Naive thymus-derived CD4-positive, alpha-beta T cell (primary cell): ENCODE measurements at regions not wholly inside any gene's neighbourhood (a gene's known extent, or its start where the extent isn't known, plus 50 kb on each side); places are given as distances from the start of the nearest gene placed in this dataset.

ENCODE experiments used
- ATAC-seq: fragments of 150-1000 bp; cut with Tn5 transposase; 2 replicates; pipeline ENCODE4 v1.10.0; 2021; ENCODE audit warnings: mild to moderate bottlenecking, moderate library complexity
- CTCF ChIA-PET: fragments of 350-600 bp; sonication (Branson Sonifier 250); formaldehyde crosslinking; loops from one replicate; lab custom pipeline; 2021; ENCODE audit warnings: antibody characterized with exemption; lab: Charles Lee
- POLR2A ChIA-PET: fragments of 350-600 bp; sonication (Branson Sonifier 250); formaldehyde crosslinking; loops from one replicate; lab custom pipeline; 2021; ENCODE audit warnings: antibody characterized with exemption, inconsistent platforms; lab: Charles Lee
- DNase-seq, 9 donors: peaks; one replicate each; pipeline versions ENCODE4 v3.0.0 to v3.0.0-alpha.2; 2020 to 2022; ENCODE audit warnings: mixed read lengths in 1 of 9
- H3K27ac ChIP-seq: one replicate; pipeline ENCODE4 v1.7.0; 2013; ENCODE audit warnings: mild to moderate bottlenecking, low read depth, low read length, moderate library complexity
- H3K27me3 ChIP-seq, 2 donors: one replicate each; pipeline ENCODE4 v1.7.0; 2013; ENCODE audit warnings: low read length in 2 of 2, mild to moderate bottlenecking in 2 of 2, moderate library complexity in 2 of 2; ENCODE audit not compliant: control insufficient read depth in 2 of 2, insufficient read depth in 2 of 2
- H3K36me3 ChIP-seq, 3 experiments: 1 replicate in 2 of 3; 2 replicates in 1 of 3; pipeline ENCODE4 v1.7.0; 2013; ENCODE audit warnings: low read length in 3 of 3, mild to moderate bottlenecking in 3 of 3, moderate library complexity in 1 of 3; ENCODE audit not compliant: insufficient read depth in 3 of 3, control insufficient read depth in 2 of 3
- H3K4me1 ChIP-seq, 2 donors: one replicate each; pipeline ENCODE4 v1.7.0; 2013; ENCODE audit warnings: low read length in 2 of 2, mild to moderate bottlenecking in 2 of 2, moderate library complexity in 1 of 2; ENCODE audit not compliant: control insufficient read depth in 2 of 2, insufficient read depth in 2 of 2
- H3K4me3 ChIP-seq: 2 replicates; pipeline ENCODE4 v1.7.0; 2013; ENCODE audit warnings: mild to moderate bottlenecking, low read length
- H3K9me3 ChIP-seq, 3 experiments: 1 replicate in 2 of 3; 2 replicates in 1 of 3; pipeline ENCODE4 v1.7.0; 2013; ENCODE audit warnings: low read length in 3 of 3; ENCODE audit not compliant: control insufficient read depth in 2 of 3
- H3K27ac Mint-ChIP-seq, 9 donors: one replicate each; pipeline ENCODE4 v1.8.0; 2020 to 2022; ENCODE audit warnings: mixed read lengths in 9 of 9, mild to moderate bottlenecking in 8 of 9, moderate library complexity in 5 of 9, inconsistent platforms in 2 of 9
- H3K27me3 Mint-ChIP-seq, 5 donors: one replicate each; pipeline ENCODE4 v1.8.0; 2021 to 2022; ENCODE audit warnings: mixed read lengths in 5 of 5, mild to moderate bottlenecking in 1 of 5
- H3K36me3 Mint-ChIP-seq, 5 donors: one replicate each; pipeline ENCODE4 v1.8.0; 2020 to 2022; ENCODE audit warnings: mixed read lengths in 5 of 5, mild to moderate bottlenecking in 3 of 5, inconsistent platforms in 1 of 5
- H3K4me1 Mint-ChIP-seq, 7 donors: one replicate each; pipeline ENCODE4 v1.8.0; 2020 to 2022; ENCODE audit warnings: mixed read lengths in 7 of 7, mild to moderate bottlenecking in 3 of 7, inconsistent platforms in 1 of 7
- H3K4me3 Mint-ChIP-seq, 10 donors: one replicate each; pipeline ENCODE4 v1.8.0; 2020 to 2022; ENCODE audit warnings: mild to moderate bottlenecking in 10 of 10, mixed read lengths in 10 of 10, moderate library complexity in 6 of 10, inconsistent platforms in 2 of 10
- H3K9me3 Mint-ChIP-seq, 11 donors: one replicate each; pipeline ENCODE4 v1.8.0; 2020 to 2022; ENCODE audit warnings: mixed read lengths in 11 of 11, mild to moderate bottlenecking in 4 of 11, inconsistent platforms in 1 of 11, moderate library complexity in 1 of 11
- intact Hi-C, 2 donors: fragments of 100-400 bp; cut with micrococcal nuclease; formaldehyde crosslinking; loops; one replicate each; pipeline ENCODE4 v1.15.1; 2023

DNA sequence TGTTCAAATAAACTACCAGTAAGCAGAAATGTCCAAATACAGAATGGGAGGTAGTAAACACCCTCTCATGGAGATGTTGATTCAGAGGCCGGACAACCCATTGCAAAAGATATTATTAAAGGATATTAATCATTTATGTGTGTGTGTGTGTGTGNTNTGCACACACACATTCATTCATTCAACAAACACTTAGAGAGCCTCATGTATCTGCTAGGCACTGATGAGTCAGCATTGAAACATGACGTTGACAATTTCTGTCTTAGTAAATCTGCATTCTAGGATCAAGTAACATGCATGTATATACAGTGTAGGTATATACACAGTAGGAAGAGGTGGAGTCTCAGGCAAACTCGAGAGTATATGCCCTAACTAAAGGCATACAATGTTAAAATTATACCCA lies 187.0 kb downstream of the ZNF365 start:
- CTCF ChIA-PET: no interaction called here
- Mint-ChIP-seq H3K9me3 (no peaks in the 10 kb centered on the region), H3K27ac (no peak overlapping the region), H3K4me1 (no peaks in the 10 kb centered on the region), H3K36me3 (peaks cover 0 to 3% (median 0%) of the 10 kb centered on the region in 5 donors), H3K4me3 (no peak overlapping the region), H3K27me3 (peaks cover under 1 to 26% (median 11%) of the 10 kb centered on the region in 5 donors)
- H3K4me1 ChIP-seq: no peaks in the 10 kb centered on the region
- H3K9me3 ChIP-seq: no peaks in the 10 kb centered on the region
- H3K27me3 ChIP-seq: no peaks in the 10 kb centered on the region
- DNase-seq: no peak
- POLR2A ChIA-PET: no interaction called here
- no peak overlapping the region for H3K27ac ChIP-seq
- intact Hi-C loops: no loop called here
- ATAC-seq: no peak
- H3K36me3 ChIP-seq: no peaks in the 10 kb centered on the region
- H3K4me3 ChIP-seq: no peak overlapping the region

DNA sequence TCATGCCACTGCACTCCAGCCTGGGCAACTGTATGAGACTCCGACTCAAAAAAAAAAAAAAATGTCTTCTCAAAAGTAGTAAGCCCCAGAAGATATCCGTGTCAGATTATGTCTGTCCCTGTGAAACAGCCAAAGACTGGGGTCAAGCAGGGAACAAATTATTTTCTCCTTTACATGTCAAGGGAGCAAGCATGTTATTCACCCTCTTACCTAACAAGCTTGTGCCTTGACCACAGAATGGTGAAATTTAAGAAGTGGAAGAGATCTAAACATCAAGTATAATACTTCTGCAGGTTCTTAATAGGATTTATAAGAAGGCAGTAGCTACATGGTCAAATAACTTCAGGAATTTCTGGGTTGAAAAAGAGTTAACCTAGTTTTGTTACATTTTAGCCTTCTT lies 187.9 kb downstream of the ZNF365 start:
- no peak for ATAC-seq

DNA sequence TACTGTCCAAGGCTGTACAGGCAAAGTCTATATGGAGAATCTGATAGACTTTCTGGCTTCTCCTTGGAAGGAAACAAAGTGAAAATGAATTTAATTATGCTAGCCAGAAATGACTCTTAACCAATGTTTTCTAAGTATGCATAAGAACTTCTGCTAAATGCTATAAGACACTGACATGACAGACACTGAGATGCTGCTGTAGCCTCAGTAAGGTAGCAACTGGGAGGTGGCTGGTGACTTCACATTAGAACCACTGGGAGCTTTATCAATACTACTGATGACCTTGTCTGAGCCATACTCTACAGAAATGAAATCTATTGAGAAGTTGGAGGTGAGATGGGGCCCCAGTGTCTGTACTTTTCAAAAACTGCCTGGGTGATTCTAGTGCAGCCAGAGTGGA lies 188.6 kb downstream of the ZNF365 start:
- POLR2A ChIA-PET: interaction anchor here (0.6 kb wide), 1 partner anchor 130 kb away, joined by 3 read pairs; no protein-coding TSS in a partner anchor
- DNase-seq (no peak), ATAC-seq (no peak)
- Histone ChIP-seq H3K27me3 (no peaks in the 10 kb centered on the region), H3K36me3 (no peaks in the 10 kb centered on the region), H3K4me3 (no peak overlapping the region), H3K9me3 (no peaks in the 10 kb centered on the region), H3K4me1 (no peaks in the 10 kb centered on the region), H3K27ac (no peak overlapping the region)
- Mint-ChIP-seq H3K27me3 (peaks cover 0 to 26% (median 8%) of the 10 kb centered on the region in 5 donors), H3K27ac (no peak overlapping the region), H3K9me3 (no peaks in the 10 kb centered on the region), H3K36me3 (peaks cover 0 to 1% (median 0%) of the 10 kb centered on the region in 5 donors), H3K4me1 (no peaks in the 10 kb centered on the region), H3K4me3 (no peak overlapping the region)
- CTCF ChIA-PET: no interaction called here
- intact Hi-C loops: no loop called here

More for the DNA sequence above, 187.9 kb downstream of the ZNF365 start:
- DNase-seq: no peak
- Mint-ChIP-seq H3K36me3 (peaks cover 0 to 3% (median 0%) of the 10 kb centered on the region in 5 donors), H3K4me3 (no peak overlapping the region), H3K9me3 (no peaks in the 10 kb centered on the region), H3K27me3 (peaks cover 0 to 28% (median 11%) of the 10 kb centered on the region in 5 donors), H3K4me1 (no peaks in the 10 kb centered on the region), H3K27ac (no peak overlapping the region)
- ChIA-PET POLR2A (interaction anchor here (0.6 to 0.7 kb wide), 2 partner anchors 130 to 173 kb away, joined by 3 to 5 read pairs; no protein-coding TSS in a partner anchor), CTCF (interaction anchor here (0.7 kb wide), 1 partner anchor 96 kb away, joined by 7 read pairs; no protein-coding TSS in a partner anchor)
- Histone ChIP-seq H3K27me3 (no peaks in the 10 kb centered on the region), H3K4me1 (no peaks in the 10 kb centered on the region), H3K9me3 (no peaks in the 10 kb centered on the region), H3K27ac (no peak overlapping the region), H3K4me3 (no peak overlapping the region), H3K36me3 (no peaks in the 10 kb centered on the region)
- intact Hi-C loops: no loop called here

DNA sequence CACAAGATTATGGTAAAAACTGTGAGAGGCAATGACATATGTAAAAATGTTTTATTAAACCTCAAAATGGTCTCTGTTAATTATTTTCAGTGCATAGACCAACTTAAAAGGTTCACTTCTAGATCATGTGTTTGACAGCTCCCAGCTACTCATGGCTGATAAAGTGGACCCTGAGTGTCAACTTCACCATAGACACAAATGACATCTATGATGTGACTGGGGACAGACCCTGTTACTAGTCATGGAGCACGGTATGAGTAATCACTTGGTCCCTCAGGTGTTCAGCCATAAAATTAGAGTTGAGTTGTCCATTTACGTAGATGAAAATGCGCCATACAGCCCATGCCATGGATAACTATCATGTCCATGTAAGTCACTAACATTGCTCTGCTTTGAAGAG lies 199.8 kb downstream of the ZNF365 start:
- Histone ChIP-seq H3K4me1 (no peaks in the 10 kb centered on the region), H3K9me3 (no peaks in the 10 kb centered on the region), H3K27ac (no peak overlapping the region), H3K36me3 (no peaks in the 10 kb centered on the region), H3K4me3 (no peak overlapping the region), H3K27me3 (no peaks in the 10 kb centered on the region)
- DNase-seq (no peak), ATAC-seq (no peak)
- peaks cover 0 to 3% (median 0%) of the 10 kb centered on the region in 5 donors for H3K36me3 Mint-ChIP-seq
- ChIA-PET CTCF (interaction anchor here (1.1 kb wide), 1 partner anchor 1146 kb away, joined by 3 read pairs; no protein-coding TSS in a partner anchor), POLR2A (no interaction called here)
- intact Hi-C loops: no loop called here
- no peak overlapping the region for H3K4me3 Mint-ChIP-seq
- no peak overlapping the region for H3K27ac Mint-ChIP-seq
- H3K27me3 Mint-ChIP-seq: peaks cover 5 to 49% (median 7%) of the 10 kb centered on the region in 5 donors
- no peaks in the 10 kb centered on the region for H3K4me1 Mint-ChIP-seq
- peaks cover 0 to 2% (median 0%) of the 10 kb centered on the region in 11 donors for H3K9me3 Mint-ChIP-seq

DNA sequence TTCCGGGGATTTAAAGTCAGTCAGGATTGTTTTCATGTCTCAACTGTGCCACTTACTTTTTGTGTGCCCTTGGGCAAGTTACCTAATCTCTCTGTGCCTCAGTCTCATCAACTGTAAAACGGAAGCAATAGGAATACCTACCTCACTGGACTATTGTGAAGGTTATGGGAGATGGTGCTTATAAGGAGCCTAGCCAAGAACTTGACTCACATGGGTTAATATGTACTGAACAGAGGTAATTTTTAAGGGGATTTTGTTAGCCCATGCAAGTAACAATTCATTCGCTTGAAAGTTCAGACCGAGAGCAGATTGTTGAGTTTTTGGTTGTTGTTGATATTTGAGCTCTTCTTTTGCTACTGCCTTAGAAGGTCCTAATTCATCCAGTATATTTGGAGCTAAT lies 202.9 kb downstream of the ZNF365 start:
- no peak overlapping the region for H3K27ac Mint-ChIP-seq
- ChIA-PET POLR2A (interaction anchor here (0.5 to 0.6 kb wide), 2 partner anchors 13 to 47 kb away, joined by 3 to 4 read pairs; no protein-coding TSS in a partner anchor), CTCF (no interaction called here)
- no peaks in the 10 kb centered on the region for H3K4me1 Mint-ChIP-seq
- no peaks in the 10 kb centered on the region for H3K27me3 ChIP-seq
- H3K4me1 ChIP-seq: no peaks in the 10 kb centered on the region
- H3K36me3 ChIP-seq: no peaks in the 10 kb centered on the region
- ATAC-seq (no peak), DNase-seq (no peak)
- no peaks in the 10 kb centered on the region for H3K9me3 ChIP-seq
- H3K36me3 Mint-ChIP-seq: peaks cover 0 to 3% (median 0%) of the 10 kb centered on the region in 5 donors
- H3K9me3 Mint-ChIP-seq: peaks cover 0 to 5% (median 0%) of the 10 kb centered on the region in 11 donors
- intact Hi-C loops: no loop called here
- no peak overlapping the region for H3K4me3 ChIP-seq
- H3K27me3 Mint-ChIP-seq: peaks cover 5 to 38% (median 7%) of the 10 kb centered on the region in 5 donors
- H3K27ac ChIP-seq: no peak overlapping the region
- no peak overlapping the region for H3K4me3 Mint-ChIP-seq

DNA sequence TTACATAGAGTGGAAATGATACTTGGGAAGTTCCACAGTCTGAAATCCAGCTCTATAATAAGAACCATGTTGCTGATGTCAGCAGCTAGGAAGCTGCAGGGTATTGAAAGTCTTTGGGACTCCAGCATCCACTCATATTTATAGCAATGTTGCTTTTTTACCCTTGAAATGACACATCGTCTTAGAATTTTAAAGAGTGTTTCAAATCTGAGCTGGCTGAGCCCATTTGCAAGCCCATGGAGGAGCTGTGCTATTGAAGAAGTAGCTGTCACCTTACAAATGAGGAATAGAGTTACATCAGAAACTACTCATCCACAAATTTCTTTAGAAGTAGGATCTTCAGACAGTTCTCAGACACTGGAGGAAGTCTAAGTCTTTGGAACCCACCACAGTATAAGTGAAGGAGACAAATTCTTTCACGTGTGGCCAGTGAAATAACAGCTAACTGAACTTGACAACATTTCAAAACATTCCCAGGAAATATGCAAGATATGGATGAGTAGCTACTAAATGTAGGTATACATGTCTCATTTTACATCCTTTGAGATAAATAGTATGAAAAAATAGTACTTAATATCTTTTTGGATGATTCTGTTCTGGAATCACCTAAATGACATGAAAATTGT lies 203.6 kb downstream of the ZNF365 start:
- Histone ChIP-seq H3K27me3 (no peaks in the 10 kb centered on the region), H3K4me3 (no peak overlapping the region), H3K4me1 (no peaks in the 10 kb centered on the region), H3K9me3 (no peaks in the 10 kb centered on the region), H3K36me3 (no peaks in the 10 kb centered on the region), H3K27ac (no peak overlapping the region)
- H3K27ac Mint-ChIP-seq: no peak overlapping the region
- intact Hi-C loops: no loop called here
- no peak overlapping the region for H3K4me3 Mint-ChIP-seq
- ChIA-PET CTCF (no interaction called here), POLR2A (no interaction called here)
- no peak for DNase-seq
- ATAC-seq: no peak
- peaks cover 0 to 3% (median 0%) of the 10 kb centered on the region in 5 donors for H3K36me3 Mint-ChIP-seq
- H3K9me3 Mint-ChIP-seq: peaks cover 0 to 5% (median 0%) of the 10 kb centered on the region in 11 donors
- no peaks in the 10 kb centered on the region for H3K4me1 Mint-ChIP-seq
- peaks cover 1 to 33% (median 6%) of the 10 kb centered on the region in 5 donors for H3K27me3 Mint-ChIP-seq

DNA sequence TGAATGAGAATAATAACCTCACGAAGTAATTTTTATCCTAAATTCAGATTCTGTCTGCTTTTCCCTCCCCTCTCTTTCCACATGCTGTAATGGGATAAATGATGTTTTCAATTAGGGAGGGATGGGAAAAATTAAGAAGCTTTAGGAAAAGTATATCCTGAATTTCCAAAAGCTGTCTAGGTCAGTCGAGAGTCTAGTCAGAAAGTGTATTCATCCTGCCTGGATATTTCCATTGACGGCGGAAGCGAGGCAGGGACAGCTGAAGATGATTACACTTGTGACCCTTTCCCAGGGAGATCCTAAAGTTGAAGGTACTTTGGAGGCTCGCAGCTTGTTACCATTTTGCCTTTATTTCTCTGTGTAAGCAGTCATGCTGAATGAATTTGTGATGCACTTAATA lies 204.1 kb downstream of the ZNF365 start:
- DNase-seq (no peak), ATAC-seq (no peak)
- no peaks in the 10 kb centered on the region for H3K27me3 ChIP-seq
- no peak overlapping the region for H3K4me3 ChIP-seq
- no peaks in the 10 kb centered on the region for H3K36me3 ChIP-seq
- no peak overlapping the region for H3K27ac ChIP-seq
- ChIA-PET CTCF (no interaction called here), POLR2A (no interaction called here)
- H3K36me3 Mint-ChIP-seq: peaks cover 0 to 3% (median 0%) of the 10 kb centered on the region in 5 donors
- H3K4me3 Mint-ChIP-seq: no peak overlapping the region
- peaks cover 0 to 30% (median 5%) of the 10 kb centered on the region in 5 donors for H3K27me3 Mint-ChIP-seq
- no peaks in the 10 kb centered on the region for H3K4me1 ChIP-seq
- no peaks in the 10 kb centered on the region for H3K4me1 Mint-ChIP-seq
- intact Hi-C loops: no loop called here
- peaks cover 0 to 5% (median 0%) of the 10 kb centered on the region in 11 donors for H3K9me3 Mint-ChIP-seq
- no peaks in the 10 kb centered on the region for H3K9me3 ChIP-seq
- H3K27ac Mint-ChIP-seq: no peak overlapping the region
